Hepatocyte (in vitro differentiated cells): ENCODE measurements at regions not wholly inside any gene's neighbourhood (a gene's known extent, or its start where the extent isn't known, plus 50 kb on each side); places are given as distances from the start of the nearest gene placed in this dataset.

Experiments
- EZH2 ChIP-seq: fragments of 200-600 bp; sonication (generic); IDR thresholded peaks from 2 replicates; pipeline ENCODE4 v1.6.1; 2016; ENCODE audit warnings: antibody characterized with exemption, mild to moderate bottlenecking, borderline replicate concordance
- EZH2phosphoT487 ChIP-seq: fragments of 200-600 bp; sonication (generic); IDR thresholded peaks from one replicate; pipeline ENCODE4 v1.6.1; 2018; ENCODE audit warnings: antibody characterized with exemption, mild to moderate bottlenecking, low read depth, moderate library complexity; ENCODE audit not compliant: unreplicated experiment, severe bottlenecking
- TF ChIP-seq, protein P1 (sequence below): fragments of 200-600 bp; sonication (generic); IDR thresholded peaks from 2 replicates; pipeline ENCODE4 v1.5.1; 2016; ENCODE audit warnings: antibody characterized with exemption, mild to moderate bottlenecking; ENCODE audit not compliant: poor library complexity

GRCh38 chr16:79928142-79928873 is 327.8 kb upstream of the MAF start:
- TF ChIP-seq, protein P1, sequence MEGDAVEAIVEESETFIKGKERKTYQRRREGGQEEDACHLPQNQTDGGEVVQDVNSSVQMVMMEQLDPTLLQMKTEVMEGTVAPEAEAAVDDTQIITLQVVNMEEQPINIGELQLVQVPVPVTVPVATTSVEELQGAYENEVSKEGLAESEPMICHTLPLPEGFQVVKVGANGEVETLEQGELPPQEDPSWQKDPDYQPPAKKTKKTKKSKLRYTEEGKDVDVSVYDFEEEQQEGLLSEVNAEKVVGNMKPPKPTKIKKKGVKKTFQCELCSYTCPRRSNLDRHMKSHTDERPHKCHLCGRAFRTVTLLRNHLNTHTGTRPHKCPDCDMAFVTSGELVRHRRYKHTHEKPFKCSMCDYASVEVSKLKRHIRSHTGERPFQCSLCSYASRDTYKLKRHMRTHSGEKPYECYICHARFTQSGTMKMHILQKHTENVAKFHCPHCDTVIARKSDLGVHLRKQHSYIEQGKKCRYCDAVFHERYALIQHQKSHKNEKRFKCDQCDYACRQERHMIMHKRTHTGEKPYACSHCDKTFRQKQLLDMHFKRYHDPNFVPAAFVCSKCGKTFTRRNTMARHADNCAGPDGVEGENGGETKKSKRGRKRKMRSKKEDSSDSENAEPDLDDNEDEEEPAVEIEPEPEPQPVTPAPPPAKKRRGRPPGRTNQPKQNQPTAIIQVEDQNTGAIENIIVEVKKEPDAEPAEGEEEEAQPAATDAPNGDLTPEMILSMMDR: no peak
- TF ChIP-seq EZH2: no peak
- no peak for TF ChIP-seq EZH2phosphoT487
